ENCODE measurements at regions not wholly inside any gene's neighbourhood (a gene's known extent, or its start where the extent isn't known, plus 50 kb on each side); places are given as distances from the start of the nearest gene placed in this dataset.

DNA sequence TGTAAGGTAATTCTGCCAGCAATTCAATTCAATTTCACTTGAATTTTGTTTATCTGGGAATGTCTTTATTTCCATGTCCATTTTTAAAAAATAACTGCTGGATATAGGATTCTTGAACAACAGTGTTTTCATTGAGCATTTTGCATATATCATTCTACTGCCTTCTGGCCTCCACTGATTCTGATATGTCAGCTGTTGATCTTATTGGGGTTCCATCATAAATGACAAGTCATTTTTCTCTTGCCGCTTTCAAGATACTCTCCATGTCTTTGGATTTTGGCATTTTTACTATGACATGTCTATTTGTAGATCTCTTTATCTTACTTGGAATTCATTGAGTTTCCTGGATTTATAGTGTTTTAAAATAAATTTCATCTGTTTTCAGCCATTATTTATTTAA, 180.5 kb upstream of the LMNTD1 start:
- ATAC-seq (ENCODE audit: low read depth) (no peak), DNase-seq (ENCODE audit: low spot score in 2 of 2) (no peak)
- Mint-ChIP-seq H3K4me1 (peaks cover 2% of the 10 kb centered on the region), H3K9me3 (peaks cover 6% of the 10 kb centered on the region), H3K27me3 (peaks cover 12% of the 10 kb centered on the region), H3K36me3 (no peaks in the 10 kb centered on the region), H3K4me3 (no peak overlapping the region), H3K27ac (no peak overlapping the region)

GRCh38 chr12:25734529-25735180, 181.6 kb upstream of the LMNTD1 start:
- H3K4me1 Mint-ChIP-seq = peaks cover 2% of the 10 kb centered on the region
- H3K9me3 Mint-ChIP-seq = peaks cover 6% of the 10 kb centered on the region
- no peaks in the 10 kb centered on the region for H3K36me3 Mint-ChIP-seq
- no peak overlapping the region for H3K27ac Mint-ChIP-seq
- H3K27me3 Mint-ChIP-seq = peaks cover 12% of the 10 kb centered on the region
- DNase-seq (ENCODE audit: low spot score in 2 of 2) = no peak
- no peak overlapping the region for H3K4me3 Mint-ChIP-seq
- ATAC-seq (ENCODE audit: low read depth) = no peak

DNA sequence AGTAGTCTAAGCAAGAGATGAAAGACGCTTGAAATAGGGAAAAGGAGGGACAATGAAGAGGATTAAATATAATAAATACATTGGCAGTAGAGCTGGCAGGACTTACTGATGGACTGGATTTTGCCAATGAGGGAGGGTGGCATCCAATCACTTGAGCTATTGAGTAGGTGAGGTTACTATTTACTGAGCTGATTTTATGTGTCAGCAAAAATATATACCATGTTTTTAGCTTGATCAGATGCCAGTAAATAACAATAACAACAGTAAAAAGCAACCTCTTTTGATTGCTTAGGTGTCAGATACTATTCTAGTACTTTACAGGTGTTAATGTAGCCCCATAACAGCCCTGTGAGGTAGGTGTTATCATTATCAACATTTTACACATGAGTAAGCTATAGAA, 187.5 kb upstream of the LMNTD1 start:
- Mint-ChIP-seq H3K4me3 (no peak overlapping the region), H3K27ac (no peak overlapping the region), H3K9me3 (peaks cover 5% of the 10 kb centered on the region), H3K27me3 (peaks cover 13% of the 10 kb centered on the region), H3K4me1 (no peaks in the 10 kb centered on the region), H3K36me3 (no peaks in the 10 kb centered on the region)
- DNase-seq (ENCODE audit: low spot score in 2 of 2) (no peak), ATAC-seq (ENCODE audit: low read depth) (no peak)

- no peaks in the 10 kb centered on the region for H3K36me3 Mint-ChIP-seq
- H3K9me3 Mint-ChIP-seq = peaks cover 5% of the 10 kb centered on the region
- no peaks in the 10 kb centered on the region for H3K4me1 Mint-ChIP-seq
- H3K27me3 Mint-ChIP-seq = peaks cover 11% of the 10 kb centered on the region
- no peak for DNase-seq (ENCODE audit: low spot score in 2 of 2)
- H3K27ac Mint-ChIP-seq = no peak overlapping the region
- H3K4me3 Mint-ChIP-seq = no peak overlapping the region
- ATAC-seq (ENCODE audit: low read depth) = no peak
Measured at GRCh38 chr12:25741917-25742316, 188.8 kb upstream of the LMNTD1 start.

GRCh38 chr12:25743679-25744215, 190.7 kb upstream of the LMNTD1 start:
- H3K36me3 Mint-ChIP-seq = no peaks in the 10 kb centered on the region
- ATAC-seq (ENCODE audit: low read depth) (no peak), DNase-seq (ENCODE audit: low spot score in 2 of 2) (no peak)
- peaks cover 1% of the 10 kb centered on the region for H3K9me3 Mint-ChIP-seq
- no peaks in the 10 kb centered on the region for H3K4me1 Mint-ChIP-seq
- peaks cover 7% of the 10 kb centered on the region for H3K27me3 Mint-ChIP-seq
- H3K27ac Mint-ChIP-seq = no peak overlapping the region
- H3K4me3 Mint-ChIP-seq = no peak overlapping the region

- Mint-ChIP-seq H3K4me3 (no peak overlapping the region), H3K27ac (no peak overlapping the region), H3K27me3 (peaks cover 9% of the 10 kb centered on the region), H3K36me3 (no peaks in the 10 kb centered on the region), H3K4me1 (no peaks in the 10 kb centered on the region), H3K9me3 (peaks cover 1% of the 10 kb centered on the region)
- DNase-seq (ENCODE audit: low spot score in 2 of 2) = no peak
- ATAC-seq (ENCODE audit: low read depth) = no peak
Measured at GRCh38 chr12:25744313-25744712, 191.2 kb upstream of the LMNTD1 start.

- Mint-ChIP-seq H3K36me3 (no peaks in the 10 kb centered on the region), H3K27me3 (peaks cover 12% of the 10 kb centered on the region), H3K4me1 (no peaks in the 10 kb centered on the region), H3K9me3 (peaks cover 1% of the 10 kb centered on the region), H3K4me3 (no peak overlapping the region), H3K27ac (no peak overlapping the region)
- no peak for DNase-seq (ENCODE audit: low spot score in 2 of 2)
- no peak for ATAC-seq (ENCODE audit: low read depth)
Measured at GRCh38 chr12:25745281-25745680, 192.2 kb upstream of the LMNTD1 start.

DNA sequence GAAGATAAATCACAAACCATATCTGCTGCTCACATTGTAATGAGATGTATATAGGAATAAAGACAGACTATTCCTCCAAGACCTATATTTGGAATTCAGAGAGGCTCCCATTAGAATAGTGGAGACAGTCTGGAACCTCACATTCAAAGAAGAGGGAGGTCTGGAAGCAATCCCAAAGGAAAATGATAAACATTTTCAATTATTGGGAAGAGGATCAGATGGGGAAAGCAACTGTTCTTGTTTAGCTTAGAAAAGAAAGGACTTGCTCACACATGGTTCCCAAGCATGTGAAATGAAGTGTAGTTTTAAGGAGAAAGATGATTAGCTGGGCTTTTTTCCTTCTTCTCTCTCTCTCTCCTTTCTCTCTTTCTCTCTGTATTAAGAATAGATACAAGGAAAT, 193.0 kb upstream of the LMNTD1 start:
- H3K36me3 Mint-ChIP-seq = no peaks in the 10 kb centered on the region
- no peaks in the 10 kb centered on the region for H3K9me3 Mint-ChIP-seq
- no peak for DNase-seq (ENCODE audit: low spot score in 2 of 2)
- ATAC-seq (ENCODE audit: low read depth) = no peak
- no peaks in the 10 kb centered on the region for H3K4me1 Mint-ChIP-seq
- peaks cover 8% of the 10 kb centered on the region for H3K27me3 Mint-ChIP-seq
- no peak overlapping the region for H3K4me3 Mint-ChIP-seq
- H3K27ac Mint-ChIP-seq = no peak overlapping the region

DNA sequence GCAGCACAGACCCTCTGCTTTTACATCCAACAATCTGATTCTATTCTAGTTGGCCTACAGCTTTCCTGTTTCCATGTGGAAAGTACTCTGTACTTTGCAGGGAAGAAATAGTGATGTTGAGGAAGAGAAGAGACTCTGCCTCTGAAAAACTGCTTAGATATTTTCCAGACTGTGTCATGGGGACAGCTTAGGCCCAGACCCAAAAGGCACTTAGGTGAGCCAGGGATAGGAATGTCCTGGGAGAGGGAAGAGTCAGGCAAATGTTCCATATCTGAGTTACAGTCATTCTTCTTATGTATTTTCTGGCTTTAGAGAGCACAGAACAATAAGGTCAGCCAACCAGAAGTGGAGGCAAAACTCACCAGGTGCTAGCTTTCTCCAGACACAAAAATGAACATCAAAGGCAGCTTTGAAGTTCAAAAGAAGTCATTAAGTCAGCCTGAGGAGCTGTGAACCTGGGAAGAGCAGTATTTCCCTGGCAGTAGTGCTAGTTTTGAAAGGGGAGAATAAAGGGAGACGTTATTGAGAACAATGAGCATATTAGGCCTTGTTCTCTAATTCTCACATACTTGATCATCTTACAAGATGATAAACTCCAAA, 199.7 kb upstream of the LMNTD1 start:
- Mint-ChIP-seq H3K4me3 (no peak overlapping the region), H3K27me3 (peaks cover 5% of the 10 kb centered on the region), H3K9me3 (no peaks in the 10 kb centered on the region), H3K27ac (no peak overlapping the region), H3K4me1 (no peaks in the 10 kb centered on the region), H3K36me3 (no peaks in the 10 kb centered on the region)
- ATAC-seq (ENCODE audit: low read depth) = no peak
- DNase-seq (ENCODE audit: low spot score in 2 of 2) = no peak

DNA sequence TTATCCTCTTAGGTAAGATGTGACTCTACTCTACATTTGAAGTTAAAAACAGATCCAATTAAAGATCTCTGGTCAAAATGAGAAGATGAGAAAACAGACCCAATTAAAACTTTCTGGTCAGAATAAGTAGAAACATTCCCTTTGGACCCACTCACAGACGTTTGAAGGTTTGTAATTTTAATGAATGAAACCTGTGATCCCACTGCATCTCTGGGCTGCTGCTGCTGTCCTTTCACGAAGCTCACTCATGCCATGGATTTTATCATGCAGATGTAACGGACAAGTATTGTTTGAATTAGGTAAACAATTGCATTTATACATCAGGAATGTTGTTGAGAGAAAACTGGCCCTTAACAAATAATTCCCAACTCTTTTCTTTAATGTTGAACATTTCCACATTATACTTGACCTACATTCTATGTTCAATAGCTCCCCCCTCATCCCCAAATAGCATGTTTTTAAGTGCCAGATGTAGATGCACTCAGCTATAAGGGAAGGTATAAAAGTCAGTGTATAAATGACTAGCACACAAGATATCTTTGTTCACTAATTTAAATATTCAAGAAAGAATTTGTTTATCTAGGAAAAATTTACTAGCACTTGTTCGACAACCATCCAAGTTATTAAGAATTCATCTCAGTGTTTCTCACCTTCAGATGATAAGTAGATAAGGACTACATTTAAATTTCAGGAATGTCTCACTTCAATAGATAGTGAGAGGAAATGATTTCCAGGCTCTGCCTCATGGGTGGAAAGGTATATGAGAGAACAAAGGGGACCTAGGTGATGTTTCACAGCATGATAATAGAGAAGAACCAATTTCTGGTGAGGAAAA, 202.3 kb upstream of the LMNTD1 start:
- DNase-seq (ENCODE audit: low spot score in 2 of 2) (no peak), ATAC-seq (ENCODE audit: low read depth) (no peak)
- Mint-ChIP-seq H3K4me3 (no peak overlapping the region), H3K27ac (no peak overlapping the region), H3K36me3 (no peaks in the 10 kb centered on the region), H3K9me3 (no peaks in the 10 kb centered on the region), H3K27me3 (no peaks in the 10 kb centered on the region), H3K4me1 (no peaks in the 10 kb centered on the region)

- Mint-ChIP-seq H3K36me3 (no peaks in the 10 kb centered on the region), H3K27me3 (no peaks in the 10 kb centered on the region), H3K4me1 (no peaks in the 10 kb centered on the region), H3K4me3 (no peak overlapping the region), H3K9me3 (no peaks in the 10 kb centered on the region), H3K27ac (no peak overlapping the region)
- DNase-seq (ENCODE audit: low spot score in 2 of 2) = no peak
- ATAC-seq (ENCODE audit: low read depth) = no peak
Measured at GRCh38 chr12:25755971-25756260, 202.6 kb upstream of the RASSF8 start.

- Mint-ChIP-seq H3K27me3 (no peaks in the 10 kb centered on the region), H3K4me3 (no peak overlapping the region), H3K27ac (no peak overlapping the region), H3K4me1 (no peaks in the 10 kb centered on the region), H3K9me3 (no peaks in the 10 kb centered on the region), H3K36me3 (no peaks in the 10 kb centered on the region)
- ATAC-seq (ENCODE audit: low read depth) (no peak), DNase-seq (ENCODE audit: low spot score in 2 of 2) (no peak)
Measured at GRCh38 chr12:25757037-25757665, 201.3 kb upstream of the RASSF8 start.

DNA sequence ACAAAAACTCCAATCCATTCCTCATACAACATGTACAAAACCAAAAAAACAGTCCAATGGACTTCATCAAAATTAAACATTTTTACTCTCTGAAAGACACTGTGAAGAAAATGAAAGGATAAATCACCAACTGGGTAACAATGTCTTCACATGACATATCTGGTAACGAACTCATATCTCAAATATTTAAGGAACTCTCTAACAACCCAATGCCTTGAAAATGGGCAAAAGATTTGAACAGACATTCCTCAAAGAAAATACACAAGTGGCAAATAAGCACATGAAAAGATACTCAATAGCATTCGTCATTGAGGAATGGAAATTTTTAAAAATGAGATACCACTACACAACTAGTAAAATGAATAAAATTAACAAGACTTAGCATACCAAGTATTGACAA, 198.7 kb upstream of the RASSF8 start:
- Mint-ChIP-seq H3K4me1 (no peaks in the 10 kb centered on the region), H3K36me3 (no peaks in the 10 kb centered on the region), H3K4me3 (no peak overlapping the region), H3K9me3 (no peaks in the 10 kb centered on the region), H3K27me3 (no peaks in the 10 kb centered on the region), H3K27ac (no peak overlapping the region)
- ATAC-seq (ENCODE audit: low read depth) (no peak), DNase-seq (ENCODE audit: low spot score in 2 of 2) (no peak)

- DNase-seq (ENCODE audit: low spot score in 2 of 2) = no peak
- H3K4me3 Mint-ChIP-seq = no peak overlapping the region
- no peaks in the 10 kb centered on the region for H3K36me3 Mint-ChIP-seq
- no peaks in the 10 kb centered on the region for H3K4me1 Mint-ChIP-seq
- H3K27ac Mint-ChIP-seq = no peak overlapping the region
- ATAC-seq (ENCODE audit: low read depth) = no peak
- no peaks in the 10 kb centered on the region for H3K27me3 Mint-ChIP-seq
- no peaks in the 10 kb centered on the region for H3K9me3 Mint-ChIP-seq
Measured at GRCh38 chr12:25761356-25761755, 197.1 kb upstream of the RASSF8 start.

All from memory B cell (primary cell).